ENCODE measurements at regions not wholly inside any gene's neighbourhood (a gene's known extent, or its start where the extent isn't known, plus 50 kb on each side); places are given as distances from the start of the nearest gene placed in this dataset.

GRCh38 chr2:193303464-193303863, 1108.7 kb upstream of the TMEFF2 start (continued):
- TF ChIP-seq KDM5A (IDR thresholded peaks at IDR 0.05; ENCODE audit: low read length) (no peak), EGR1 (IDR thresholded peaks at IDR 0.05; ENCODE audit: borderline replicate concordance, low read depth, low read length) (no peak)
